ENCODE measurements at regions not wholly inside any gene's neighbourhood (a gene's known extent, or its start where the extent isn't known, plus 50 kb on each side); places are given as distances from the start of the nearest gene placed in this dataset.

DNA sequence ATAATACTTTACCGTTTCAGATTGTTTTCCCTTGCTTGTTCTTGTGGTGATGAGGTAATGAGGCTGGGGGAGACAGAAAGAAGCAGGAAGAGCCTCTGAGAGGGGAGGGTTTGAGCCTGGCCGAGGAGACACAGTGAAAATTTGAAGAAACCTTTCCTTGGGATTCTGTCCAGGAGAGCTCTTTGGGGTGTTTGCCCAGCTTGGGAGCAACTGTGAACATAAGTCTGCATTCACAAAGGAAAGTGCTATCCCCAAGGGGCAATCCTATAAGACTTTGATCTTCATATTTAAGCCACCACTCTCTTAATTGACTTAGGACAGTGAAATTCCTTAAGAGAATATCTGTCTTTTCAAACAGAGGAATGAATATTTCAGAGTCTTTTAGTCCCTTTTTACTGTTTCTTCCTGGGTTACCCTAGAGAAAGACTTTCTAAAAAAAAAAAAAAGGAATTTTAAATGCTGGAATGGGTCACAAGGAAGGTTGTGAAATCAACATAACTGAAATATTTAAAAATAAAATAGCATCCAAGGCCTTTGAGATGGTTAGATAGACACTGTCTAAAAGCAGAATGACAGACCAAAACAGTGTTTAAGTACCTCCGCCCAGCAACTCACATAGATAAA, 52.5 kb upstream of the STAM2 start:
- no peak for DNase-seq
- Mint-ChIP-seq H3K27me3 (peaks cover 10% of the 10 kb centered on the region), H3K36me3 (ENCODE audit: low read depth) (no peaks in the 10 kb centered on the region), H3K9me3 (no peaks in the 10 kb centered on the region), H3K27ac (no peak overlapping the region), H3K4me3 (no peak overlapping the region), H3K4me1 (no peaks in the 10 kb centered on the region)
- ChIA-PET CTCF (no interaction called here), POLR2A (no interaction called here)

DNA sequence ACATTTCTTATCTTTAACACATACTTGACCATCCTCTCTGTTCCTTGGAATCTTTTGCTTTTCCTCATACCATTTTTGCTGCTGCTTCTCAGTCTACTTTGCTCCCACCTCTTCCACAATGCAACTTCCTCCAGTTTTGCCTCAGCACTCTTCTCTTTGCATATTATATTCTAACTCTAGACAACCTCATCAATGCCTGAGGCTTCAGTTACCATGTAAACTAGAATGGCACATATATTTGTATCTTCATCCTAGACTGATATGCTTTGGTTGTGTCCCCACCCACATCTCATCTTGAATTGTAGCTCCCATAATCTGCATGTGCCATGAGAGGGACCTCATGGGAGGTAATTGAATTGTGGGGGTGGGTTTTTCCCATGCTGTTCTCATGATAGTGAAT, 55.9 kb upstream of the STAM2 start:
- H3K36me3 Mint-ChIP-seq (ENCODE audit: low read depth) = no peaks in the 10 kb centered on the region
- no peaks in the 10 kb centered on the region for H3K27me3 Mint-ChIP-seq
- CTCF ChIA-PET = no interaction called here
- no peaks in the 10 kb centered on the region for H3K9me3 Mint-ChIP-seq
- H3K4me3 Mint-ChIP-seq = no peak overlapping the region
- no peak for DNase-seq
- POLR2A ChIA-PET = no interaction called here
- H3K27ac Mint-ChIP-seq = no peak overlapping the region
- H3K4me1 Mint-ChIP-seq = no peaks in the 10 kb centered on the region

DNA sequence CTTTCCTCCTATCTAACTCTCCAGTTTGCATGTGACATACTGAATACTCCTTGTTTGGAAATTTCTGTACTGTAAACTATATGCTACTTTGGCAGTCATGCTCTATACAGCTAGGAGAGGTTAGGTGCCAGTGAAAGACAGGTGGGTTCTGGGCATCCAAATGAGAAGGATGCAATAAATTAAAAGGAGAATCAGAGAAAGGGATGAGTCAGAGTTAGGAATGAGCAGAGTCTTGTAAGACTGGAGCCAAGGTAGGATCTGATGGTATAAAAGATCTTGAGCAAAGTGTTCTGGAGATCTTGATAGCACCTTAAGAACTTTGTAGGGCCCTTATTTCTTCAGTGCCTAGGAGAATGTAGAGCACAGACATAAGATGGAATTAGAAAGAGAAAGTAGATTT, 58.7 kb upstream of the STAM2 start:
- no peaks in the 10 kb centered on the region for H3K9me3 Mint-ChIP-seq
- no peaks in the 10 kb centered on the region for H3K36me3 Mint-ChIP-seq (ENCODE audit: low read depth)
- H3K27ac Mint-ChIP-seq = no peak overlapping the region
- H3K4me1 Mint-ChIP-seq = no peaks in the 10 kb centered on the region
- ChIA-PET POLR2A (no interaction called here), CTCF (no interaction called here)
- DNase-seq = no peak
- H3K4me3 Mint-ChIP-seq = no peak overlapping the region
- H3K27me3 Mint-ChIP-seq = no peaks in the 10 kb centered on the region

DNA sequence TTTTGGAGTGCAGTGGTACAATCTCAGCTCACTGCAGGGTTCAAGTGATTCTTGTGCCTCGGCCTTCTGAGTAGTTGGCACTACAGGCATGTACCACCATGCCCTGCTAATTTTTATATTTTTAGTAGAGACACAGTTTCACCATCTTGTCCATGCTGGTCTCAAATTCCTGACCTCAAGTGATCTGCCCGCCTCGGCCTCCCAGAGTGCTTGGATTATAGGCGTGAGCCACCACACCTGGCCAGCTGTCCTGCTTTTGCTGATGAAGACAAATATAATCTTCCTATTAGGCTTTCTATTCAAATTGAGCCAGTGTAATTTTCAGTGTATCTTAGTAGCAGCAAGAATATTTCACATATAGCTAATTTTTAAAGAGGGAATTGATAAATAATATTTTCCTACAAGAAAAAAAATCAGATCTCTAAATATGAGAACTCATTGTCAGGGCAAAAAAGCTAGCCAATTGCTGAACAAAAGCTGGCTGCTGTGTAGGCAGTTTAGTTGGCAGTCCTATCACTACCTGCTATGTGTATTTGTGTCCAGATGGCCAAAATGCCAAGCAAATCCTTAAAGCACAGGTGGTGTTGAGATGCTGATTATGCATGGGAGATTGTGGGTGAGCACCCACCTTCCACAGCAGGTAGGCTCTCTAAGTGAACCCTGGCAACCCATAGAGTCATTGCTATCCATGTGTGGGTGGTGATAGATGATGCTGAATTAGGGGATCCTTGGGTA, 60.8 kb upstream of the STAM2 start:
- CTCF ChIA-PET = no interaction called here
- H3K9me3 Mint-ChIP-seq = no peaks in the 10 kb centered on the region
- no peak overlapping the region for H3K4me3 Mint-ChIP-seq
- H3K4me1 Mint-ChIP-seq = no peaks in the 10 kb centered on the region
- no peak for DNase-seq
- no peaks in the 10 kb centered on the region for H3K27me3 Mint-ChIP-seq
- no peaks in the 10 kb centered on the region for H3K36me3 Mint-ChIP-seq (ENCODE audit: low read depth)
- no peak overlapping the region for H3K27ac Mint-ChIP-seq
- POLR2A ChIA-PET = no interaction called here

DNA sequence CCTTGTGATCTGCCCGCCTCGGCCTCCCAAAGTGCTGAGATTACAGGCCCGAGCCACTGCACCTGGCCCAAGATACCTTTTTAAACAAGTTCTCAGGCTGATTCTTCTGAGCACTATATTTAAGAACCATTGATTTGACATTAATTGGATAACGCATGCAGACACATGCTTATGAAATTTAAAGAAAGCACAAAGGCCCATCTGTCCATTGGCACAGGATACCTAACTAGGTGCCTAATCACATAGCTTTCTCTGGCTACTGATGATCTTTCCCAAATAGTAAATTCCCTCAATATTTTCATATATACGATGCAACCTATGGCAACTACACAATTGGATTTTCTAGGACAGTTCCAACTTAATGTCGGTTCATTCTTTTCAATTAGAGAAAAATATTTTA, 62.5 kb upstream of the STAM2 start:
- H3K27ac Mint-ChIP-seq = no peak overlapping the region

DNA sequence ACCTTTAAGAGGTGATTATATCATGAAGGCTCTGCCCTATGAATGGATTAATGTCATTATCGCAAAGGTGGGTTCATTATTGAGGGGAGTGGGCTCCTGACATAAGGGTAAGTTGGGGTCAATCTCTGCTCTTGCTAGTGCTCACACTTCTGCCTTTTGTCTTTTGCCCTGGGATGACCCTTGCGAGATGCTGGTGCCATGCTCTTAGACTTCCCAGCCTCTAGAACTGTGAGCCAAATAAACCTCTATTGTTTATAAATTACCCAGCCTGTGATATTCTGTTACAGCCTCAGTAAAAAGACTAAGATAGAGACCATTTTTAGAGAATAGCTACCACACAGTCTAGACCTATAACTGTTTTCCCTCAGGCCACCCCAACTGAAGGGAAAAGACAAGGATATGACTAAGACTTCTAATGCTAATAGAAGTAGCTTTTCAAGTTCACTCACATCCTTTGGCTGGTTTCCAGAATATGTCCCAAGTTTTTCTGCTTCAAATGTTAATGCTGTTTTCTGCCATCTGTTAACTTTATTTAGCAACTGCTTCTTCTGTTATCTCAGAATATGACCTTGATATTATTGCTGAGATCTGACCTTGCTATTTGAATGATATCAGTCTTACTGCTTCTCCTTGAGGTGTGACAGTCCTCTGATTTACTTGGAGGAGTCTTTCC, 65.1 kb upstream of the STAM2 start:
- peaks cover 2% of the 10 kb centered on the region for H3K27me3 Mint-ChIP-seq
- H3K4me1 Mint-ChIP-seq = peaks cover 3% of the 10 kb centered on the region
- CTCF ChIA-PET = no interaction called here
- H3K4me3 Mint-ChIP-seq = no peak overlapping the region
- POLR2A ChIA-PET = no interaction called here
- H3K36me3 Mint-ChIP-seq (ENCODE audit: low read depth) = no peaks in the 10 kb centered on the region
- H3K27ac Mint-ChIP-seq = no peak overlapping the region
- no peaks in the 10 kb centered on the region for H3K9me3 Mint-ChIP-seq
- DNase-seq = no peak

More for the DNA sequence above, 62.5 kb upstream of the STAM2 start:
- POLR2A ChIA-PET = no interaction called here
- Mint-ChIP-seq H3K4me1 (peaks cover 3% of the 10 kb centered on the region), H3K36me3 (ENCODE audit: low read depth) (no peaks in the 10 kb centered on the region), H3K27me3 (no peaks in the 10 kb centered on the region), H3K9me3 (no peaks in the 10 kb centered on the region), H3K4me3 (no peak overlapping the region)
- CTCF ChIA-PET = no interaction called here
- no peak for DNase-seq

DNA sequence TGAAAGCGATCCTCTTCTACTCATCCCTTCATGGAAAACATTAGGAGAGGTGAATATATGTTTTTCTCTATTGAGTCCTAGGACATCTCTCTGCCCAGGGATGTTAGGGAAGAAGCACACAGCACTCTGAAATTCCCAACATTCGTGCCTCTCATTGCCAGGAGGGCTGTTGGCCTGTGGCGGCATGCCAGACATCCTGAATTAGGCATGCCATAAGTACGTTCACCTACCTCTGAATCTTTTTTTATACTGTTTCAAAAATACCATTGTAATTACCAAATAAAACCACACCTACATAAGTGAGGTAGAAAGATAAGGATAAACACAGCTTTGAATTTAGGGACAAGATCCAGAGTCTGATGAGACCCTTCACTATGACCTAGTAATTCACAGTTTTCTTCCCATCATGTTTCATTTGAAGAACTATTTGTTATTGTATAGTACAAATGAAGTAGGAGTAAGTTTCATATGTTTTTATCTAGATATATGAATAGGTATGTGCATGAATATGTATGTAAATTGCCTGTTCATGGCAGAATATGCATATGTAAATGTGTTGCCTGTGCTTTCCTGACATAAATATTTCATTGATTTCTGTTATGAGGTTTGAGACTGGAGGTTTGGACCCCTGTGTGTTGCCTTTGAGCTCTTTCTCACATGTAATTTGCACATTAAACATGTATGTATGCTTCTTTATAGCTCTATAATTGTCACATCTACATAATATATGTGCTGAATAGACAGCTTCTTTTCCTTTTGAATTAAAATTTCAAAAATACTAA, 66.6 kb upstream of the STAM2 start:
- Mint-ChIP-seq H3K9me3 (no peaks in the 10 kb centered on the region), H3K4me3 (no peak overlapping the region), H3K4me1 (peaks cover 3% of the 10 kb centered on the region), H3K27me3 (peaks cover 3% of the 10 kb centered on the region), H3K36me3 (ENCODE audit: low read depth) (no peaks in the 10 kb centered on the region), H3K27ac (no peak overlapping the region)
- CTCF ChIA-PET = no interaction called here
- POLR2A ChIA-PET = no interaction called here
- DNase-seq = no peak

DNA sequence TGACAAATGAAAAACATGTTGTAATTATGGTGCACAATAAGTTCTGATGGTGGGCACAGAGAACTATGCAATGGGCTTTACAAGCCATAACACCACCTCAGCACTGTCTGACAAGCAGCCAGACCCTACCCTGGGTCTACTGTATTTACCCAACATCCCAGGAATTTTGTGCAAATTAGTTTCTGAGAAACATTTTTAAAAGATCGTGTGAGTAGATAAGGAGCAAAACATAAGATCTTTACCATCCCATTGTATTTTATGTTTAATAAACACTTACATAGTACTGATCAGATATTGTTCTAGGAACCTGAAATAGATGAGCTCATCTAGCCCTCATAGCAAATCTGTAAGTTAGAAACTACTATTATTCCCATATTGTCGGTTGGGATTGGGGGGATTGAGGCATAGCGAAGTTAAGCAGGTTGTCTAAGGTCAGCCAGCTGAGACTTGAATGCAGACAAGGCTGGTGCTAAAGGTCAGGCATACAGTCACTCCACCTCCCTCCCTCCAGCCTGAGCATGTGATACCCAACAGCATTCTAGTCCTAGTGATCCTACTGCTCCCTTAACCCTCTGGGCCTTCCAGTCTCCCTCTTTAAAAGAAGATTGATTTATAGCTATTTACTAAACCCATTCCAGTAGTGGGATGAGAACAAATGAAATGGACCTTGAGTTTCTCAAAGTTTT, 67.4 kb upstream of the STAM2 start:
- ChIA-PET CTCF (no interaction called here), POLR2A (no interaction called here)
- Mint-ChIP-seq H3K27ac (no peak overlapping the region), H3K27me3 (peaks cover 3% of the 10 kb centered on the region), H3K36me3 (ENCODE audit: low read depth) (no peaks in the 10 kb centered on the region), H3K9me3 (no peaks in the 10 kb centered on the region), H3K4me1 (peaks cover 3% of the 10 kb centered on the region), H3K4me3 (no peak overlapping the region)
- no peak for DNase-seq

DNA sequence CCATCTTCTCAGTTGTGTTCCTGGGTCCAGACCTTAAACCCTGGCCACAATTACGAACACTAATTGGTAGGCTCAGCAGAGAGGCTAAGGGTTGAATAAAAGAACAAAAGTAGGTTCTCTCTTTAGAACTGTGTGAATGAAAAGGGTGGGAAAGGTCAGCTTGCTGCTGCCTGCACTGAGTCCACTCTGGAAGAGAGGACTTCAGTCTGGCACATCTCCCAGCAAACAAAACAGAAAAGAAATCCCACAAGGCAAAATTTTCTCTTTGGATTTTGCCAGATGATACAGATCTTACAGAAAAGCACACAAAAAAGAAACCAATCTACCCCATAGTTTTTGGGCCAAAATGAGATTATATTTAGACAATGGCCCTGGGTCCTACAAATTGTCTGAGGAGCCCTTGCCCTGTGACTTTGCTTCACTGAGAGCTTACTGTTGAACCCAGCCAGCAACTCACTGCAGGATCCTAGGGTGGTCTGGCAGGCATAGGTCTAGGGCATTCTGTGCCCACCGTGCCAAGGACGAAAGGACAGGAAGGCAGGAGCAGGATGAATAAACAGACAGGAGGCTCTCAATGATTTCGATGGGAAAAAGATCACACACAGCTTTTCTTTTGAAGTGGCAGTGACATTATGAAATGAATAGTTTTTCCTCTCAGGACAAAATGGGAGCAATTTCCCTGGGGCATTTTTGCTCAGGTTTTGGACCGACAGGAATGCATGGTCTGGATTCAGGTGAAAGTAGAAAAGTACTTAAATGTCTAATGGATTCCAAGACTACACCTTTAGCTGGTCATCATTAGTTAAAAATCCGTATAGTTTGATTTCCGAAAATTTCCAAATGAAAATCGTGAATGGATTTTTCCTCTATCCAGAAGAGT, 68.4 kb upstream of the STAM2 start:
- H3K36me3 Mint-ChIP-seq (ENCODE audit: low read depth) = no peaks in the 10 kb centered on the region
- H3K4me1 Mint-ChIP-seq = peaks cover 3% of the 10 kb centered on the region
- no peak overlapping the region for H3K27ac Mint-ChIP-seq
- DNase-seq = no peak
- ChIA-PET POLR2A (no interaction called here), CTCF (no interaction called here)
- H3K27me3 Mint-ChIP-seq = peaks cover 3% of the 10 kb centered on the region
- H3K4me3 Mint-ChIP-seq = no peak overlapping the region
- no peaks in the 10 kb centered on the region for H3K9me3 Mint-ChIP-seq

DNA sequence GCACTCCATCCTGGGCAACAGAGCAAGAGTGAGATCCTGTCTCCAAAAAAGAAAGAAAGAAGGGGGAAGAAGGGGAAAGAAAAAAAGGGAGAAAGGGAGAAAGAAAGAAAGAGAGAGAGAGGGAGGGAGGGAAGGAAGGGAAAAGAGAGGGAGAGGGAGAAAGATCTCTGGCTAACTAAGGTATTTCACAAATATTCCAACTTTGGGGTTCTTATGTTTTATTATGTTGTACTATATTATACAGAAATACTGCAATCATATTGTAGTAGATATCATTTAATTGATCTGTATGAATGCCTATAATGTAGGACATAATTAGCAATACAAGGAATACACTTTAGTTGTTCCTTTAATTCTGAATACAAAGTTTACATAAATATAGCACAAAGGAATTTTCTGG, 70.1 kb upstream of the STAM2 start:
- ChIA-PET POLR2A (no interaction called here), CTCF (interaction anchor here (0.6 kb wide), 1 partner anchor 141 kb away, joined by 3 read pairs; no protein-coding TSS in a partner anchor)
- no peaks in the 10 kb centered on the region for H3K36me3 Mint-ChIP-seq (ENCODE audit: low read depth)
- peaks cover 3% of the 10 kb centered on the region for H3K27me3 Mint-ChIP-seq
- DNase-seq = no peak
- H3K4me3 Mint-ChIP-seq = no peak overlapping the region
- H3K27ac Mint-ChIP-seq = no peak overlapping the region
- H3K4me1 Mint-ChIP-seq = peaks cover 3% of the 10 kb centered on the region
- no peaks in the 10 kb centered on the region for H3K9me3 Mint-ChIP-seq

DNA sequence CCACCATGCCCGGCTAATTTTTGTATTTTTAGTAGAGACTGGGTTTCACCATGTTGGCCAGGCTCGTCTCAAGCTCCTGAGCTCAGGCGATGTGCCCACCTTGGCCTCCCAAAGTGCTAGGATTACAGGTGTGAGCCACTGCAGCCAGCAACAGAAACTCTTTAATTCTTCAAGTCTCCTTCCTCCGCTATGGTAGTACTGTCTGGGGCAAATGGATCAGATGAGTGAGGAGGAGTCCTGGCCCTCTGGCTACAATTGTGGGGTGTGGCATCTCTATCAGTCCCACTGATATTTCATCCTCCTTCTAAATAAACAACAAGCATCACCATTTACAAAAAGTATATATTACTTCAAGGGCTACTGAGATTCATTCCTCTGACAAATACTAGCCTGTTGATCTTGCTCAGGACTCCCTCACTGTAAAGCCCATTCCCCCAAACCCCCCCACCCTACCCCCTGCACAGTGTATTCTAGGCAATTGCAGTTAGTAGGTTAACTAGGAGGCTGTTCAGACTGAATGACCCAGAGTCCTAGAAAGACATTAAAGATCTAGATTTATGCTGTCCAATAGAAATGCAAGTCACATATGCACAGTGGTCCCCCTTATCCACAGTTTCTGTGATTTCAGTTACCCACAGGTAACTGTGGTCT, 71.2 kb upstream of the STAM2 start:
- POLR2A ChIA-PET = no interaction called here
- DNase-seq = no peak

DNA sequence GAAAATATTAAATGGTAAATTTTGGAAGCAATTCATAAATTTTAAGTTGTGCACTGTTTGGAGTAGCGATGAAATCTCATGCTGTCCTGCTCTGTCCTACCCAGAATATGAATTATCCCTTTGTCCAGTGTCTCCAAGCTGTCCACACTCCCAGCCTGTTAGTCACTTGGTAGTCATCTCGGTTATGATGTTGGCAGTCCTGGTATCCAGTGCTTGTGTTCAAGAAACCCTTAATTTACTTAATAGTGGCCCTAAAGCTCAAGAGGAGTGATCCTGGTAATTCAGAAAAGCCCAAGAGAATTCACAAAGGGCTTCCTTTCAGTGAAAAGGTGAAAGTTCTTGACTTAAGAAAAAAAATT, 71.8 kb upstream of the STAM2 start:
- no peak overlapping the region for H3K27ac Mint-ChIP-seq
- no peak for DNase-seq
- peaks cover 3% of the 10 kb centered on the region for H3K4me1 Mint-ChIP-seq
- no peaks in the 10 kb centered on the region for H3K9me3 Mint-ChIP-seq
- ChIA-PET CTCF (no interaction called here), POLR2A (no interaction called here)
- H3K4me3 Mint-ChIP-seq = no peak overlapping the region
- no peaks in the 10 kb centered on the region for H3K36me3 Mint-ChIP-seq (ENCODE audit: low read depth)
- peaks cover 5% of the 10 kb centered on the region for H3K27me3 Mint-ChIP-seq

More for the DNA sequence above, 71.2 kb upstream of the STAM2 start:
- Mint-ChIP-seq H3K27ac (no peak overlapping the region), H3K4me3 (no peak overlapping the region), H3K27me3 (peaks cover 5% of the 10 kb centered on the region), H3K36me3 (ENCODE audit: low read depth) (no peaks in the 10 kb centered on the region), H3K9me3 (no peaks in the 10 kb centered on the region), H3K4me1 (peaks cover 3% of the 10 kb centered on the region)
- CTCF ChIA-PET = no interaction called here
